ENCODE measurements at regions not wholly inside any gene's neighbourhood (a gene's known extent, or its start where the extent isn't known, plus 50 kb on each side); places are given as distances from the start of the nearest gene placed in this dataset.

DNA sequence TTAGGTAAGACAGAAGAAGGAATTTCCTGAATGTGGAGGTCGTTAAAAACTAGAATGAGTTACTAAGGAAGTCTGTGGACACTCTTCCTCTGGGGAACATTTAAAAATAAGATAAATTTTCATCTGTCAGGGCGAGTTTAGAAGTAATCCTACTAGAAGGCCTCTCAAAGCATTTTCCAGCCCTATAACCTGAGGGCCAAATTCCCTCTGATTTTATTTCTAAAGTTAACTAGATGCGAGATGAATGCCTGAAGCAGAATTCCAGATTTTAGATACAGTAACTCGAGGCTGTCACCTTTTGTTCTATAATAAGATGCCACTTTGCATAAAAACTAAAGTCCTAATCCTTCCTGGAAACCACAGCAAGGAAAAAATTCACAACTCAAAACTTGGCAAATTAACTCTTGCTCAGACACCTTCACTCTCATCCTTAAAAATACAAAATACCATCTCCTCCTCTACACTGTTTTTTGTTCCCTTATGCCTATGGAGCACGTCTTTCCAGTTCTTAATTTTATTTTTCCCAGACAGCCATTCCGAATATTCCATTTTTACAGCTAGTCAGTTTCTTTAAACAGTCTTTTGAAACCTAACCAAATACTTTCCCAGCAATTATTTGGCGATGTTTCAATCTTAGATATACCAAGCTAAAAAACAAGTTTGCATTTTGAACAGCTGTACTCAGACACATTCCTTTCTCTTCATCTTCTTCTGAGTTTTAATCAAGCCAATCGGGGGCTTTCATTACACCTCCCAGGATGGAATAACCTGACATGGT lies 420.7 kb upstream of the NFE2L3 start:
- no peaks in the 10 kb centered on the region for H3K27me3 ChIP-seq
- peaks cover 0 to 16% (median 0%) of the 10 kb centered on the region in 4 donors for H3K4me1 ChIP-seq
- 34 to 41% methylated on average over 8 of the region's 8 CpGs for WGBS, 2 donors
- no peak for DNase-seq (ENCODE audit: low spot score in 2 of 2)
- H3K9me3 ChIP-seq = no peaks in the 10 kb centered on the region
- TF ChIP-seq, protein P1, sequence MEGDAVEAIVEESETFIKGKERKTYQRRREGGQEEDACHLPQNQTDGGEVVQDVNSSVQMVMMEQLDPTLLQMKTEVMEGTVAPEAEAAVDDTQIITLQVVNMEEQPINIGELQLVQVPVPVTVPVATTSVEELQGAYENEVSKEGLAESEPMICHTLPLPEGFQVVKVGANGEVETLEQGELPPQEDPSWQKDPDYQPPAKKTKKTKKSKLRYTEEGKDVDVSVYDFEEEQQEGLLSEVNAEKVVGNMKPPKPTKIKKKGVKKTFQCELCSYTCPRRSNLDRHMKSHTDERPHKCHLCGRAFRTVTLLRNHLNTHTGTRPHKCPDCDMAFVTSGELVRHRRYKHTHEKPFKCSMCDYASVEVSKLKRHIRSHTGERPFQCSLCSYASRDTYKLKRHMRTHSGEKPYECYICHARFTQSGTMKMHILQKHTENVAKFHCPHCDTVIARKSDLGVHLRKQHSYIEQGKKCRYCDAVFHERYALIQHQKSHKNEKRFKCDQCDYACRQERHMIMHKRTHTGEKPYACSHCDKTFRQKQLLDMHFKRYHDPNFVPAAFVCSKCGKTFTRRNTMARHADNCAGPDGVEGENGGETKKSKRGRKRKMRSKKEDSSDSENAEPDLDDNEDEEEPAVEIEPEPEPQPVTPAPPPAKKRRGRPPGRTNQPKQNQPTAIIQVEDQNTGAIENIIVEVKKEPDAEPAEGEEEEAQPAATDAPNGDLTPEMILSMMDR (IDR thresholded peaks at IDR 0.05) = no peak
- no peak for TF ChIP-seq POLR2A (IDR thresholded peaks at IDR 0.05)
- TF ChIP-seq EP300 (IDR thresholded peaks at IDR 0.05) = no peak
- peak overlapping the region in 2 of 4 donors; percentile 21 to 32 for H3K27ac ChIP-seq
- H3K36me3 ChIP-seq = no peaks in the 10 kb centered on the region
- no peak overlapping the region for H3K4me3 ChIP-seq

DNA sequence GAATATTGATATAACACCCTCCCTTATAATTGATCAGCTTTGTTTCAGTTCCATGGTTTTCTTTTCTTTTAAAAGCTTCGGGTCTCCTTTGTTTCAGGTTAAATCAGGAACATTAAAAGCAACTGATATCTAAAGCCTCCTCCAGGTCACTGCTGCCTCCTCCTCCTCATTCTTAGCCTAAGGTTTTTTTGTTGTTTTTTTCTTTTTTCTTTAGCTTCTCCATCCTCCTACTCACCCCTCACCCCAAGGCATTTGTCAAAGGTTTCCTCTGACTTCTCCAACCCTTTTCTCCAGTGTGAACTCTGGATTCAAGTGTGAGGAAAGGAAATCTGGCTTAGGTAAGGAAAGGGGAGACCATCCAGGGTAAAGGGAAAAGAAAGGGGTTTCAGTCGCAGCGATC lies 420.2 kb upstream of the NFE2L3 start:
- 81 to 83% methylated on average over 3 of the region's 3 CpGs for WGBS, 2 donors
- H3K36me3 ChIP-seq = no peaks in the 10 kb centered on the region
- H3K27me3 ChIP-seq = no peaks in the 10 kb centered on the region
- no peak overlapping the region for H3K4me3 ChIP-seq
- peaks cover 0 to 16% (median 0%) of the 10 kb centered on the region in 4 donors for H3K4me1 ChIP-seq
- H3K27ac ChIP-seq = peak overlapping the region in 2 of 4 donors; percentile 21 to 32
- no peak for DNase-seq (ENCODE audit: low spot score in 2 of 2)
- TF ChIP-seq POLR2A (IDR thresholded peaks at IDR 0.05) = no peak
- TF ChIP-seq EP300 (IDR thresholded peaks at IDR 0.05) = no peak
- TF ChIP-seq, protein P1 (IDR thresholded peaks at IDR 0.05) = no peak
- H3K9me3 ChIP-seq = no peaks in the 10 kb centered on the region

DNA sequence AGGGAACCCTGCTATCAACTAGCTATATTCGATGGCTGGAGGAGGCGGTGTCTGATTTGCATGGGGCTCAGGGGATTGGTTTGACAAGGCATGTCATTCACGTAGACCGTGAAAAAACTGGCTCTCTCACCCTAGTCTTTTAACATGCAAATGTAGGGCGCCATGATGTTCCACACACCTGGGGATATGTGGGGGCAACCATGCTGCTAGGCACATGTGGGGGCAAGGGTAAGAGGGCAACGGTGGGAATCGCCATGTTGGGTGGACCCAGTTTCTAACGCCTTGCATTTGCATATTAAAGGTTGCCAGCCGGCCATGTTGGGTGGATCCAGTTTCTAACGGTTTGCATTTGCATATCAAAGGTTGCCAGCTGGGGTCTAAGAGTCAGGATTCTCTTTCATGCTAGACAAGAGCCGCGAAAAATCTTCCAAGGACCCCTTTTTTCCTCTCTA lies 419.2 kb upstream of the NFE2L3 start:
- Histone ChIP-seq H3K9me3 (no peaks in the 10 kb centered on the region), H3K27me3 (no peaks in the 10 kb centered on the region), H3K36me3 (no peaks in the 10 kb centered on the region), H3K4me3 (no peak overlapping the region), H3K27ac (no peak overlapping the region), H3K4me1 (peaks cover 0 to 16% (median 0%) of the 10 kb centered on the region in 4 donors)
- DNase-seq (ENCODE audit: low spot score in 2 of 2) = no peak
- TF ChIP-seq, protein P1 (IDR thresholded peaks at IDR 0.05) = no peak
- 80 to 83% methylated on average over 12 of the region's 12 CpGs for WGBS, 2 donors

DNA sequence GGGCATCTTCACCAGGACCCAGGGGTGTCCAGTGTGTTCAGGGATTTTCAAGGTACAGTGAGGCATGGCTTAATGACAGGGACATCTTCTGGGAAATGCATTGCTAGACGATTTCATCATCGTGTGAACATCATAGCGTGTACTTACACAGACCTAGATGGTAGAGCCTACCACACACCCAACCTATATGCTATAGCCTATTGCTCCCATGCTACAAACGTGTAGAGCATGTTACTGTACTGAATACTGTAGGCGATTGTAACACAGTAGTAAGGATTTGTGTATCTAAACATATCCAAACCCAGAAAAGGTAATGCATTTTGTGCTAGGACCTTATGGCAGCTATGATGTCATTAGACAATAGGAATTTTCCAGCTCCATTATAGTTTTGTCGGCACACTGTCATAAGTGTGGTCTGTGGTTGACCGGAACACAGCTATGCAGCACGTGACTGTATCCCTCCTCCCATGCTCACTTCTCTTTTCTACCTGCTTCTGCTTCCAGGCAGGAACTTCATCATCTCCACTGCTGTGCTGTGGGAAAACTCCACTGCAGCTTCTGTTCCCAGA lies 416.2 kb upstream of the NFE2L3 start:
- no peak for DNase-seq (ENCODE audit: low spot score in 2 of 2)
- Histone ChIP-seq H3K36me3 (no peaks in the 10 kb centered on the region), H3K4me3 (no peak overlapping the region), H3K27ac (no peak overlapping the region), H3K4me1 (peaks cover 0 to 15% (median 0%) of the 10 kb centered on the region in 4 donors), H3K27me3 (no peaks in the 10 kb centered on the region), H3K9me3 (no peaks in the 10 kb centered on the region)
- WGBS, 2 donors = 83 to 87% methylated on average over 8 of the region's 8 CpGs
- peak in 1 of 2 donors; percentile 14 for TF ChIP-seq EP300 (IDR thresholded peaks at IDR 0.05)
- TF ChIP-seq, protein P1 (IDR thresholded peaks at IDR 0.05) = no peak
- no peak for TF ChIP-seq POLR2A (IDR thresholded peaks at IDR 0.05)

DNA sequence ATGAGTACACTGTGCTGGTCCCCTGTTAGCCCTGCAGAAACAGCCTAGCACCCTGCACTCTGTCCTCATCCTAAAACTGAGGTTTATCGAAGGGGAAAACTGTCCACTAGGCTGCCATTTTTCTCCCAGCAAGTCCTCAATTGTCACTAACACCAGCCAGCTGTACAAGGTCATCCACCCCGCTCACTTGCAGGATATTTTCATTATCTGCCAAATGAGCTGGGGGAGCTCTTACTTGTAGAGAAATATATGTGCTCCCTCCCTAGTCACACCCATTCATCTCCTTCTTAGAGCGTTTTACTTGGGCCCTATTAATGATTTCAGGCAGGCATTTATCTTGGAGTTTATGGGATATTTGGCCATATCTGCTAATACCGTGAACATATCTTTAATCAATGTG lies 413.5 kb upstream of the NFE2L3 start:
- Histone ChIP-seq H3K27ac (no peak overlapping the region), H3K4me3 (no peak overlapping the region), H3K9me3 (no peaks in the 10 kb centered on the region), H3K4me1 (no peaks in the 10 kb centered on the region), H3K36me3 (no peaks in the 10 kb centered on the region), H3K27me3 (no peaks in the 10 kb centered on the region)
- TF ChIP-seq POLR2A (IDR thresholded peaks at IDR 0.05) = no peak
- WGBS, 2 donors = 85 to 88% methylated on average over 4 of the region's 4 CpGs
- no peak for DNase-seq (ENCODE audit: low spot score in 2 of 2)
